GM23338 (cell line): ENCODE measurements at regions not wholly inside any gene's neighbourhood (a gene's known extent, or its start where the extent isn't known, plus 50 kb on each side); places are given as distances from the start of the nearest gene placed in this dataset.
"Not testable (repeated sequence)": the region's sequence is repeated elsewhere in the genome, so short reads cannot be mapped to it uniquely, and the experiment has no call there.

ENCODE experiments used
- ATAC-seq: fragments of 200-7000 bp; cut with Tn5 transposase; 3 replicates; pipeline ENCODE4 v1.9.1; 2020
- DNase-seq: peaks from one replicate; pipeline ENCODE4 v3.0.0-alpha.2; 2015; ENCODE audit warnings: low spot score
- H2AFZ ChIP-seq: fragments of 200-600 bp; sonication (generic); 2 replicates; pipeline ENCODE4 v1.8.0; 2016; ENCODE audit warnings: antibody characterized with exemption, mild to moderate bottlenecking, moderate library complexity
- H3F3A ChIP-seq: fragments of 200-600 bp; sonication (generic); replicated peaks from 2 replicates; pipeline ENCODE4 v1.8.0; 2017; ENCODE audit warnings: antibody characterized with exemption, mixed run types, low read depth
- H3K27ac ChIP-seq: fragments of 200-600 bp; sonication (generic); 2 replicates; pipeline ENCODE4 v1.6.1; 2016; ENCODE audit warnings: low read depth
- H3K27me3 ChIP-seq: fragments of 200-600 bp; sonication (generic); 2 replicates; pipeline ENCODE4 v1.8.0; 2016; ENCODE audit warnings: mild to moderate bottlenecking, mixed run types, moderate library complexity; ENCODE audit not compliant: insufficient read depth
- H3K36me3 ChIP-seq: fragments of 200-600 bp; sonication (generic); 2 replicates; pipeline ENCODE4 v1.8.0; 2016; ENCODE audit warnings: mild to moderate bottlenecking; ENCODE audit not compliant: insufficient read depth
- H3K4me1 ChIP-seq: fragments of 200-600 bp; sonication (generic); 2 replicates; pipeline ENCODE4 v1.8.0; 2016; ENCODE audit warnings: mild to moderate bottlenecking, moderate library complexity; ENCODE audit not compliant: insufficient read depth
- H3K4me2 ChIP-seq: fragments of 200-600 bp; sonication (generic); 2 replicates; pipeline ENCODE4 v1.7.1; 2017; ENCODE audit warnings: mixed run types
- H3K4me3 ChIP-seq: fragments of 200-600 bp; sonication (generic); 2 replicates; pipeline ENCODE4 v1.6.1; 2016; ENCODE audit warnings: mixed run types
- H3K79me2 ChIP-seq: fragments of 200-600 bp; sonication (generic); replicated peaks from 2 replicates; pipeline ENCODE4 v1.8.0; 2017; ENCODE audit warnings: mild to moderate bottlenecking; ENCODE audit not compliant: insufficient read depth
- H3K9me2 ChIP-seq: fragments of 200-600 bp; sonication (generic); 2 replicates; pipeline ENCODE4 v1.8.0; 2017; ENCODE audit not compliant: insufficient read depth
- H4K20me1 ChIP-seq: fragments of 200-600 bp; sonication (generic); replicated peaks from 2 replicates; pipeline ENCODE4 v1.8.0; 2017; ENCODE audit warnings: mild to moderate bottlenecking; ENCODE audit not compliant: insufficient read depth
- H3K27ac Mint-ChIP-seq: 2 replicates; pipeline ENCODE4 v1.8.0; 2020; ENCODE audit warnings: inconsistent platforms, mild to moderate bottlenecking, moderate library complexity, mixed read lengths
- H3K27me3 Mint-ChIP-seq: 3 replicates; pipeline ENCODE4 v1.8.0; 2022; ENCODE audit warnings: low read depth, mild to moderate bottlenecking, moderate library complexity, mixed read lengths, inconsistent platforms; ENCODE audit not compliant: insufficient read depth, poor library complexity
- H3K36me3 Mint-ChIP-seq: 3 replicates; pipeline ENCODE4 v1.8.0; 2021; ENCODE audit warnings: low read depth, mild to moderate bottlenecking, inconsistent platforms, moderate library complexity, mixed read lengths
- H3K4me1 Mint-ChIP-seq: 3 replicates; pipeline ENCODE4 v1.8.0; 2020; ENCODE audit warnings: mild to moderate bottlenecking, inconsistent platforms, mixed read lengths
- H3K4me3 Mint-ChIP-seq: 3 replicates; pipeline ENCODE4 v1.8.0; 2021; ENCODE audit warnings: moderate library complexity, mild to moderate bottlenecking, inconsistent platforms, mixed read lengths
- H3K9me3 Mint-ChIP-seq: 3 replicates; pipeline ENCODE4 v1.8.0; 2020; ENCODE audit warnings: moderate library complexity, mild to moderate bottlenecking, inconsistent platforms, mixed read lengths
- CREB1 ChIP-seq: fragments of 250-450 bp; sonication (Bioruptor Pico); IDR thresholded peaks from 2 replicates; pipeline ENCODE4 v1.5.0; 2020; ENCODE audit warnings: low read depth, mild to moderate bottlenecking, moderate library complexity
- EZH2 ChIP-seq: fragments of 200-600 bp; sonication (generic); IDR thresholded peaks from one replicate; pipeline ENCODE4 v1.8.0; 2017; ENCODE audit warnings: antibody characterized with exemption, mild to moderate bottlenecking, low read depth; ENCODE audit not compliant: unreplicated experiment
- EZH2phosphoT487 ChIP-seq: fragments of 200-600 bp; sonication (generic); IDR thresholded peaks from one replicate; pipeline ENCODE4 v1.8.1; 2018; ENCODE audit warnings: antibody characterized with exemption; ENCODE audit not compliant: unreplicated experiment
- NANOG ChIP-seq: IDR thresholded peaks from 2 replicates; pipeline ENCODE4 v1.6.1; 2016; ENCODE audit warnings: antibody characterized with exemption, borderline replicate concordance
- STAT1 ChIP-seq: IDR thresholded peaks from one replicate; pipeline ENCODE4 v1.6.1; 2016; ENCODE audit warnings: antibody characterized with exemption; ENCODE audit not compliant: unreplicated experiment
- ZNF331 ChIP-seq: fragments of 250-450 bp; sonication (Bioruptor Pico); IDR thresholded peaks from 2 replicates; pipeline ENCODE4 v1.5.0; 2020; ENCODE audit warnings: low read depth, mild to moderate bottlenecking, moderate library complexity
- TF ChIP-seq, protein P1 (sequence below): fragments of 250-450 bp; sonication (Bioruptor Pico); IDR thresholded peaks from 2 replicates; pipeline ENCODE4 v1.5.0; 2020; ENCODE audit warnings: mild to moderate bottlenecking, moderate library complexity
- TF ChIP-seq, protein P2 (sequence below): IDR thresholded peaks from one replicate; pipeline ENCODE4 v1.6.1; 2018; ENCODE audit warnings: antibody characterized with exemption; ENCODE audit not compliant: unreplicated experiment

DNA sequence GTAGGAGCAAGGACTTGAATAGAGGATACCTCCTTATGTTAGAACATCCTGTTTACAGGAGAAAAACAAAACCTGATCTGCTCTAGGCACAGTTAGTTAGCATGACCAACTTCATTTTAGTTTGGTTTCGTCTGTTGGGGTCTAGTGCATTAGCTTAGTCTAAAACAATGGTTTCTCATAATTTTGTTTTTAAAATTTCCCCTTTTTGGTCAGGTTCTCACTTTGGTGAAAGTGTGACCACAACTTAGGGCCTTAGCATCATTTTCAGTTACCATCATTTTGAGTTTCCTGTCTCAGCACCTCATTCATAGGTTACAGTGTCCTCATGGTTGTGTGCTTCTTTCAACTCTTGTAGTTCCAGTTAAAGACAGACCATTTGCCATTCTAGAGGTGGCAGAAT, 1277.0 kb upstream of the SLC39A10 start:
- no peaks in the 10 kb centered on the region for H3K27me3 Mint-ChIP-seq
- H3K36me3 Mint-ChIP-seq: peaks cover 18% of the 10 kb centered on the region
- H3K27ac Mint-ChIP-seq: no peak overlapping the region
- no peak overlapping the region for H3K4me2 ChIP-seq
- no peak overlapping the region for H3K27ac ChIP-seq
- DNase-seq: no peak
- no peaks in the 10 kb centered on the region for H3K27me3 ChIP-seq
- H3F3A ChIP-seq: no peaks in the 10 kb centered on the region
- H3K4me3 ChIP-seq: no peak overlapping the region
- H3K36me3 ChIP-seq: peaks cover 19% of the 10 kb centered on the region
- peaks cover 44% of the 10 kb centered on the region for H3K9me3 Mint-ChIP-seq
- no peaks in the 10 kb centered on the region for H3K4me1 Mint-ChIP-seq
- no peaks in the 10 kb centered on the region for H3K79me2 ChIP-seq
- no peak overlapping the region for H2AFZ ChIP-seq
- H3K4me3 Mint-ChIP-seq: no peak overlapping the region
- H4K20me1 ChIP-seq: no peaks in the 10 kb centered on the region
- ATAC-seq: no peak
- no peaks in the 10 kb centered on the region for H3K4me1 ChIP-seq
- H3K9me2 ChIP-seq: no peaks in the 10 kb centered on the region
- TF ChIP-seq, protein P1, sequence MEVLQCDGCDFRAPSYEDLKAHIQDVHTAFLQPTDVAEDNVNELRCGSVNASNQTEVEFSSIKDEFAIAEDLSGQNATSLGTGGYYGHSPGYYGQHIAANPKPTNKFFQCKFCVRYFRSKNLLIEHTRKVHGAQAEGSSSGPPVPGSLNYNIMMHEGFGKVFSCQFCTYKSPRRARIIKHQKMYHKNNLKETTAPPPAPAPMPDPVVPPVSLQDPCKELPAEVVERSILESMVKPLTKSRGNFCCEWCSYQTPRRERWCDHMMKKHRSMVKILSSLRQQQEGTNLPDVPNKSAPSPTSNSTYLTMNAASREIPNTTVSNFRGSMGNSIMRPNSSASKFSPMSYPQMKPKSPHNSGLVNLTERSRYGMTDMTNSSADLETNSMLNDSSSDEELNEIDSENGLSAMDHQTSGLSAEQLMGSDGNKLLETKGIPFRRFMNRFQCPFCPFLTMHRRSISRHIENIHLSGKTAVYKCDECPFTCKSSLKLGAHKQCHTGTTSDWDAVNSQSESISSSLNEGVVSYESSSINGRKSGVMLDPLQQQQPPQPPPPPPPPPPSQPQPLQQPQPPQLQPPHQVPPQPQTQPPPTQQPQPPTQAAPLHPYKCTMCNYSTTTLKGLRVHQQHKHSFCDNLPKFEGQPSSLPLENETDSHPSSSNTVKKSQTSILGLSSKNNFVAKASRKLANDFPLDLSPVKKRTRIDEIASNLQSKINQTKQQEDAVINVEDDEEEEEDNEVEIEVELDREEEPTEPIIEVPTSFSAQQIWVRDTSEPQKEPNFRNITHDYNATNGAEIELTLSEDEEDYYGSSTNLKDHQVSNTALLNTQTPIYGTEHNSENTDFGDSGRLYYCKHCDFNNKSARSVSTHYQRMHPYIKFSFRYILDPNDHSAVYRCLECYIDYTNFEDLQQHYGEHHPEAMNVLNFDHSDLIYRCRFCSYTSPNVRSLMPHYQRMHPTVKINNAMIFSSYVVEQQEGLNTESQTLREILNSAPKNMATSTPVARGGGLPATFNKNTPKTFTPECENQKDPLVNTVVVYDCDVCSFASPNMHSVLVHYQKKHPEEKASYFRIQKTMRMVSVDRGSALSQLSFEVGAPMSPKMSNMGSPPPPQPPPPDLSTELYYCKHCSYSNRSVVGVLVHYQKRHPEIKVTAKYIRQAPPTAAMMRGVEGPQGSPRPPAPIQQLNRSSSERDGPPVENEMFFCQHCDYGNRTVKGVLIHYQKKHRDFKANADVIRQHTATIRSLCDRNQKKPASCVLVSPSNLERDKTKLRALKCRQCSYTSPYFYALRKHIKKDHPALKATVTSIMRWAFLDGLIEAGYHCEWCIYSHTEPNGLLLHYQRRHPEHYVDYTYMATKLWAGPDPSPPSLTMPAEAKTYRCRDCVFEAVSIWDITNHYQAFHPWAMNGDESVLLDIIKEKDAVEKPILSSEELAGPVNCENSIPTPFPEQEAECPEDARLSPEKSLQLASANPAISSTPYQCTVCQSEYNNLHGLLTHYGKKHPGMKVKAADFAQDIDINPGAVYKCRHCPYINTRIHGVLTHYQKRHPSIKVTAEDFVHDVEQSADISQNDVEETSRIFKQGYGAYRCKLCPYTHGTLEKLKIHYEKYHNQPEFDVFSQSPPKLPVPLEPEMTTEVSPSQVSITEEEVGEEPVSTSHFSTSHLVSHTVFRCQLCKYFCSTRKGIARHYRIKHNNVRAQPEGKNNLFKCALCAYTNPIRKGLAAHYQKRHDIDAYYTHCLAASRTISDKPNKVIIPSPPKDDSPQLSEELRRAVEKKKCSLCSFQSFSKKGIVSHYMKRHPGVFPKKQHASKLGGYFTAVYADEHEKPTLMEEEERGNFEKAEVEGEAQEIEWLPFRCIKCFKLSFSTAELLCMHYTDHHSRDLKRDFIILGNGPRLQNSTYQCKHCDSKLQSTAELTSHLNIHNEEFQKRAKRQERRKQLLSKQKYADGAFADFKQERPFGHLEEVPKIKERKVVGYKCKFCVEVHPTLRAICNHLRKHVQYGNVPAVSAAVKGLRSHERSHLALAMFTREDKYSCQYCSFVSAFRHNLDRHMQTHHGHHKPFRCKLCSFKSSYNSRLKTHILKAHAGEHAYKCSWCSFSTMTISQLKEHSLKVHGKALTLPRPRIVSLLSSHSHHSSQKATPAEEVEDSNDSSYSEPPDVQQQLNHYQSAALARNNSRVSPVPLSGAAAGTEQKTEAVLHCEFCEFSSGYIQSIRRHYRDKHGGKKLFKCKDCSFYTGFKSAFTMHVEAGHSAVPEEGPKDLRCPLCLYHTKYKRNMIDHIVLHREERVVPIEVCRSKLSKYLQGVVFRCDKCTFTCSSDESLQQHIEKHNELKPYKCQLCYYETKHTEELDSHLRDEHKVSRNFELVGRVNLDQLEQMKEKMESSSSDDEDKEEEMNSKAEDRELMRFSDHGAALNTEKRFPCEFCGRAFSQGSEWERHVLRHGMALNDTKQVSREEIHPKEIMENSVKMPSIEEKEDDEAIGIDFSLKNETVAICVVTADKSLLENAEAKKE: no peak

DNA sequence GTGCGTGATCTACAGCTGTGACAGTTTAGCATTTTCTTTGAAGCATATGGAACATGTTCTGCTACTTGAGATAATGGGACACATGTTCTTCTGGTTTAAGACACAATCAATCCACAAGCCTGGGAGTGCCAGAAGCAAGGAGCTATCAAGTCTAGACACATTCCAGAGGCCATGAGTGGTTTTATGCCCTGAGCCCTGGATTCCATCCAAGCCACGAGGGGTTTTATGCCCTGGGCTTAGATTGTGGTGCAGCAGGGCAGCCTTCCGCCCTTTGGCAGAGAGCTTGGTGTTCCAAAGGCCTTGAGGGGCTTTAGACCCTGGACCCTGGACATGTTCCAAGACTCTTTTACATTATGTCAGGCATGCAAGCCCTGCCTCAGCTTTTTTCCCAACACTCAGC, 1289.6 kb upstream of the SLC39A10 start:
- H3K4me1 ChIP-seq, H2AFZ ChIP-seq, H3K27ac ChIP-seq, ATAC-seq, H3K4me3 Mint-ChIP-seq, H3K4me3 ChIP-seq, H3F3A ChIP-seq, H3K4me1 Mint-ChIP-seq, H3K36me3 ChIP-seq, H3K27me3 ChIP-seq, H3K79me2 ChIP-seq, H3K27ac Mint-ChIP-seq, H3K36me3 Mint-ChIP-seq, H4K20me1 ChIP-seq, H3K27me3 Mint-ChIP-seq, H3K9me2 ChIP-seq, H3K4me2 ChIP-seq, DNase-seq: not testable (repeated sequence)
- H3K9me3 Mint-ChIP-seq: peaks cover 13% of the 10 kb centered on the region

DNA sequence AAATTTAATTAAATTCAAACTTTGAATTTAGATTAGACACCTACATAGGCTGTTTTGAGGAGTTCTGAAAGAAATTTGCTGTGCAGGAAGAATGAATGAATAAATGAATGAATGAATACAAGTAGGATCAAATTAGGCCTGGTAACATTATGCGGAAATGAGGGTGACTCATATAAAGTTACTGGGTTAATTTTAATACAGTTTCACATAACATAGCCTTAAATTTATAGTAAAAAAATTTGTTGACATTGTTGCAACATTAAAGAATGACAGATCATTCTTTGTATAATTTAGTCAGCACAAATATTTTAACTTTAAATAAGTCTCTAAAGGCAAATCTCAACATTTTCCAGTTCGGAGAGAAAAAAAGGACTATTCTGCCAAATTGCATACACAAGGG, 1293.1 kb upstream of the SLC39A10 start:
- DNase-seq (no peak), ATAC-seq (no peak)
- no peaks in the 10 kb centered on the region; the same call in 1 of the 2 replicates for H3K9me2 ChIP-seq
- Mint-ChIP-seq H3K4me1 (no peaks in the 10 kb centered on the region), H3K36me3 (peaks cover 4% of the 10 kb centered on the region; the same call in 2 of the 3 replicates), H3K27me3 (no peaks in the 10 kb centered on the region), H3K4me3 (no peak overlapping the region), H3K9me3 (peaks cover 13% of the 10 kb centered on the region), H3K27ac (no peak overlapping the region)
- H3K79me2 ChIP-seq: no peaks in the 10 kb centered on the region
- H3K27ac ChIP-seq: no peak overlapping the region
- no peaks in the 10 kb centered on the region for H3F3A ChIP-seq
- no peaks in the 10 kb centered on the region for H3K36me3 ChIP-seq
- no peak overlapping the region for H3K4me2 ChIP-seq
- H4K20me1 ChIP-seq: no peaks in the 10 kb centered on the region
- no peaks in the 10 kb centered on the region for H3K4me1 ChIP-seq
- no peaks in the 10 kb centered on the region for H3K27me3 ChIP-seq
- TF ChIP-seq CREB1: no peak
- no peak for TF ChIP-seq STAT1
- no peak for TF ChIP-seq ZNF331 (CRISPR knock-in tag)
- TF ChIP-seq, protein P2, sequence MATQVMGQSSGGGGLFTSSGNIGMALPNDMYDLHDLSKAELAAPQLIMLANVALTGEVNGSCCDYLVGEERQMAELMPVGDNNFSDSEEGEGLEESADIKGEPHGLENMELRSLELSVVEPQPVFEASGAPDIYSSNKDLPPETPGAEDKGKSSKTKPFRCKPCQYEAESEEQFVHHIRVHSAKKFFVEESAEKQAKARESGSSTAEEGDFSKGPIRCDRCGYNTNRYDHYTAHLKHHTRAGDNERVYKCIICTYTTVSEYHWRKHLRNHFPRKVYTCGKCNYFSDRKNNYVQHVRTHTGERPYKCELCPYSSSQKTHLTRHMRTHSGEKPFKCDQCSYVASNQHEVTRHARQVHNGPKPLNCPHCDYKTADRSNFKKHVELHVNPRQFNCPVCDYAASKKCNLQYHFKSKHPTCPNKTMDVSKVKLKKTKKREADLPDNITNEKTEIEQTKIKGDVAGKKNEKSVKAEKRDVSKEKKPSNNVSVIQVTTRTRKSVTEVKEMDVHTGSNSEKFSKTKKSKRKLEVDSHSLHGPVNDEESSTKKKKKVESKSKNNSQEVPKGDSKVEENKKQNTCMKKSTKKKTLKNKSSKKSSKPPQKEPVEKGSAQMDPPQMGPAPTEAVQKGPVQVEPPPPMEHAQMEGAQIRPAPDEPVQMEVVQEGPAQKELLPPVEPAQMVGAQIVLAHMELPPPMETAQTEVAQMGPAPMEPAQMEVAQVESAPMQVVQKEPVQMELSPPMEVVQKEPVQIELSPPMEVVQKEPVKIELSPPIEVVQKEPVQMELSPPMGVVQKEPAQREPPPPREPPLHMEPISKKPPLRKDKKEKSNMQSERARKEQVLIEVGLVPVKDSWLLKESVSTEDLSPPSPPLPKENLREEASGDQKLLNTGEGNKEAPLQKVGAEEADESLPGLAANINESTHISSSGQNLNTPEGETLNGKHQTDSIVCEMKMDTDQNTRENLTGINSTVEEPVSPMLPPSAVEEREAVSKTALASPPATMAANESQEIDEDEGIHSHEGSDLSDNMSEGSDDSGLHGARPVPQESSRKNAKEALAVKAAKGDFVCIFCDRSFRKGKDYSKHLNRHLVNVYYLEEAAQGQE: no peak
- TF ChIP-seq NANOG: no peak
- TF ChIP-seq EZH2phosphoT487: no peak
- no peak for TF ChIP-seq EZH2
- H3K4me3 ChIP-seq: no peak overlapping the region
- no peak overlapping the region for H2AFZ ChIP-seq
